ENCODE measurements at regions not wholly inside any gene's neighbourhood (a gene's known extent, or its start where the extent isn't known, plus 50 kb on each side); places are given as distances from the start of the nearest gene placed in this dataset.
"Not testable (repeated sequence)": the region's sequence is repeated elsewhere in the genome, so short reads cannot be mapped to it uniquely, and the experiment has no call there.

- not testable (repeated sequence) for H3K4me1 ChIP-seq (ENCODE audit: control insufficient read depth, insufficient read depth, low read length); H3K36me3 ChIP-seq (ENCODE audit: insufficient read depth, low read length); H3K4me2 ChIP-seq (ENCODE audit: low read length); H3K27me3 ChIP-seq (ENCODE audit: control insufficient read depth, insufficient read depth, low read length); H3K4me3 ChIP-seq (ENCODE audit: low read length); H3K9ac ChIP-seq (ENCODE audit: low read depth, low read length); H3K9me3 ChIP-seq (replicated peaks; ENCODE audit: low read length)
Measured at GRCh38 chr5:82944267-82944666, 132.9 kb downstream of the TMEM167A start.

- no peak overlapping the region for H3K9ac ChIP-seq (ENCODE audit: low read depth, low read length)
- no peaks in the 10 kb centered on the region for H3K27me3 ChIP-seq (ENCODE audit: control insufficient read depth, insufficient read depth, low read length)
- no peaks in the 10 kb centered on the region for H3K9me3 ChIP-seq (replicated peaks; ENCODE audit: low read length)
- no peaks in the 10 kb centered on the region for H3K36me3 ChIP-seq (ENCODE audit: insufficient read depth, low read length)
- H3K4me1 ChIP-seq (ENCODE audit: control insufficient read depth, insufficient read depth, low read length), result no peaks in the 10 kb centered on the region
- no peak overlapping the region for H3K4me2 ChIP-seq (ENCODE audit: low read length)
- no peak overlapping the region for H3K4me3 ChIP-seq (ENCODE audit: low read length)
Measured at GRCh38 chr5:82942083-82942881, 134.9 kb downstream of the TMEM167A start.

DNA sequence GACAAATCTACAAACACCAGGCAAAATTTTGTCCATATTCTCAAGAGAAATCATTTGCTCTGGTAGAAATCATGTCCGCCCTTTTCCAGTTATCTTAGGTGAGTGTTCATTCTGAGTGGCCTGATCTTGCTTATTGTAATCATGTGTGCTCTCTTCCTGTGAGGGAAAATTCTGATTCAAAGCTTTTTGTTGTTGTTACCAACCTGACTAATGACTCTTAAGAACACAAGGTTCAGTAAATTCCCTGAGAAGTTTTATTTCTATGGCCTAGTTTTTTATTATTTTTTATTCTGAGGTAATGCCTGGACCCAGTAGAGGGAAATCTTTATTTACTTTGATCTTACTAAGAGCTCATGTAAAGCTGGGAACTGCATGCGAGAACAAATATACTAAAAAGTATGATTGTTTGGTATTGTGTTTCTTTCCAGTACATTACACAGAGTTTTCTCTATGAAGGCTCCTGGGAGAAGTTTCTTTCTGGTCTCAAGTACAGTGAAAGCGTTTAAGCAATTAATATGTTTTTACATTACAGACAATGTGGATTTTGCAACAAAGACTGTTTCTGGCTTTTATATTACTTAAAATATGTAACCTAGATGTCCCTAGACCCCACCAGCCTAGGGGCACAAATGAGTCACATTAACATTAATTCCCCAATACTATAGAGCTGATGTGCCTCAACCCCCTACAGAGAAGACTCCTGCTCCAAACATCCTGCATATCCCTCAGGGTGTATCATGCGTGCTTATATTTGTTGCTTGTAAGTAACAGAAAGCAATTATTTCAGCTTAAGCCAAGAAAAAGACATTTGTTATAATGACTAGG lies 138.1 kb downstream of the TMEM167A start:
- H3K36me3 ChIP-seq (ENCODE audit: insufficient read depth, low read length), result no peaks in the 10 kb centered on the region
- no peak overlapping the region for H3K9ac ChIP-seq (ENCODE audit: low read depth, low read length)
- H3K4me2 ChIP-seq (ENCODE audit: low read length), result no peak overlapping the region
- no peaks in the 10 kb centered on the region for H3K9me3 ChIP-seq (replicated peaks; ENCODE audit: low read length)
- no peaks in the 10 kb centered on the region for H3K27me3 ChIP-seq (ENCODE audit: control insufficient read depth, insufficient read depth, low read length)
- no peak overlapping the region for H3K4me3 ChIP-seq (ENCODE audit: low read length)
- H3K4me1 ChIP-seq (ENCODE audit: control insufficient read depth, insufficient read depth, low read length), result no peaks in the 10 kb centered on the region

DNA sequence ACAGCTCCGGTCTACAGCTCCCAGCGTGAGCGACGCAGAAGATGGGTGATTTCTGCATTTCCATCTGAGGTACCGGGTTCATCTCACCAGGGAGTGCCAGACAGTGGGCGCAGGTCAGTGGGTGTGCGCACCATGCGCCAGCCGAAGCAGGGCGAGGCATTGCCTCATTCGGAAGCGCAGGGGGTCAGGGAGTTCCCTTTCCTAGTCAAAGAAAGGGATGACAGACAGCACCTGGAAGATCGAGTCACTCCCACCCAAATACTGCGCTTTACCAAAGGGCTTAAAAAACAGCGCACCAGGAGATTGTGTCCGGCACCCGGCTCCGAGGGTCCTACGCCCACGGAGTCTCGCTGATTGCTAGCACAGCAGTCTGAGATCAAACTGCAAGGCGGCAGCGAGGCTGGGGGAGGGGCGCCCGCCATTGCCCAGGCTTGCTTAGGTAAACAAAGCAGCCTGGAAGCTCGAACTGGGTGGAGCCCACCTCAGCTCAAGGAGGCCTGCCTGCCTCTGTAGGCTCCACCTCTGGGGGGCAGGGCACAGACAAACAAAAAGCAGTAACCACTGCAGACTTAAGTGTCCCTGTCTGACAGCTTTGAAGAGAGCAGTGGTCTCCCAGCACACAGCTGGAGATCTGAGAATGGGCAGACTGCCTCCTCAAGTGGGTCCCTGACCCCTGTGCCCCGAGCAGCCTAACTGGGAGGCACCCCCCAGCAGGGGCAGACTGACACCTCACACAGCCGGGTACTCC lies 144.5 kb downstream of the TMEM167A start:
- H3K36me3 ChIP-seq (ENCODE audit: insufficient read depth, low read length); H3K4me2 ChIP-seq (ENCODE audit: low read length); H3K27me3 ChIP-seq (ENCODE audit: control insufficient read depth, insufficient read depth, low read length); H3K4me3 ChIP-seq (ENCODE audit: low read length); H3K9ac ChIP-seq (ENCODE audit: low read depth, low read length); H3K4me1 ChIP-seq (ENCODE audit: control insufficient read depth, insufficient read depth, low read length); H3K9me3 ChIP-seq (replicated peaks; ENCODE audit: low read length): not testable (repeated sequence)

DNA sequence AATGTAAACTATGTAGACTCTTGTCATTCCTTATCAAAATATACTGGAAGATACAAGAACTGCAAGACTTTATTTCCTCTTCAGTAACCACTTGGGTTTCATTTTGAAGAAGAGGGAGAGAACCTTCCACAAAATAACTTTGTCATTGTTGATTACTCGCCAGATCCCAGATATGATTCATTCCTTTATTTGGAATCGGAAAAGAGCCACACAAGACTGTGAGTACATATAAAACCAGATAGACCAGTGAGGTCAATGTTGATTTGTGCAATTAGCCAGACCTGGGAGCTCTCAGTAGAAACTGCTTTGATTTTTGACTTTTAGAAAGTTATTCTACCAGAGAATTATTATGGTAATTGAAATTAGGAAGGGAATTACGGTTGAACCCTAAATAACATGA lies 146.1 kb downstream of the TMEM167A start:
- Histone ChIP-seq H3K4me1 (ENCODE audit: control insufficient read depth, insufficient read depth, low read length) (no peaks in the 10 kb centered on the region), H3K9me3 (replicated peaks; ENCODE audit: low read length) (no peaks in the 10 kb centered on the region), H3K27me3 (ENCODE audit: control insufficient read depth, insufficient read depth, low read length) (no peaks in the 10 kb centered on the region), H3K36me3 (ENCODE audit: insufficient read depth, low read length) (no peaks in the 10 kb centered on the region), H3K9ac (ENCODE audit: low read depth, low read length) (no peak overlapping the region), H3K4me2 (ENCODE audit: low read length) (no peak overlapping the region), H3K4me3 (ENCODE audit: low read length) (no peak overlapping the region)

- H3K9ac ChIP-seq (ENCODE audit: low read depth, low read length), result no peak overlapping the region
- no peaks in the 10 kb centered on the region for H3K4me1 ChIP-seq (ENCODE audit: control insufficient read depth, insufficient read depth, low read length)
- H3K4me3 ChIP-seq (ENCODE audit: low read length), result no peak overlapping the region
- H3K9me3 ChIP-seq (replicated peaks; ENCODE audit: low read length), result no peaks in the 10 kb centered on the region
- H3K4me2 ChIP-seq (ENCODE audit: low read length), result no peak overlapping the region
- no peaks in the 10 kb centered on the region for H3K36me3 ChIP-seq (ENCODE audit: insufficient read depth, low read length)
- no peaks in the 10 kb centered on the region for H3K27me3 ChIP-seq (ENCODE audit: control insufficient read depth, insufficient read depth, low read length)
Measured at GRCh38 chr5:82925061-82925411, 152.2 kb downstream of the TMEM167A start.

GRCh38 chr5:82924226-82925060 lies 152.8 kb downstream of the TMEM167A start:
- H3K4me2 ChIP-seq (ENCODE audit: low read length), result no peak overlapping the region
- no peaks in the 10 kb centered on the region for H3K27me3 ChIP-seq (ENCODE audit: control insufficient read depth, insufficient read depth, low read length)
- H3K4me3 ChIP-seq (ENCODE audit: low read length), result no peak overlapping the region
- no peaks in the 10 kb centered on the region for H3K9me3 ChIP-seq (replicated peaks; ENCODE audit: low read length)
- H3K4me1 ChIP-seq (ENCODE audit: control insufficient read depth, insufficient read depth, low read length), result no peaks in the 10 kb centered on the region
- no peak overlapping the region for H3K9ac ChIP-seq (ENCODE audit: low read depth, low read length)
- no peaks in the 10 kb centered on the region for H3K36me3 ChIP-seq (ENCODE audit: insufficient read depth, low read length)

DNA sequence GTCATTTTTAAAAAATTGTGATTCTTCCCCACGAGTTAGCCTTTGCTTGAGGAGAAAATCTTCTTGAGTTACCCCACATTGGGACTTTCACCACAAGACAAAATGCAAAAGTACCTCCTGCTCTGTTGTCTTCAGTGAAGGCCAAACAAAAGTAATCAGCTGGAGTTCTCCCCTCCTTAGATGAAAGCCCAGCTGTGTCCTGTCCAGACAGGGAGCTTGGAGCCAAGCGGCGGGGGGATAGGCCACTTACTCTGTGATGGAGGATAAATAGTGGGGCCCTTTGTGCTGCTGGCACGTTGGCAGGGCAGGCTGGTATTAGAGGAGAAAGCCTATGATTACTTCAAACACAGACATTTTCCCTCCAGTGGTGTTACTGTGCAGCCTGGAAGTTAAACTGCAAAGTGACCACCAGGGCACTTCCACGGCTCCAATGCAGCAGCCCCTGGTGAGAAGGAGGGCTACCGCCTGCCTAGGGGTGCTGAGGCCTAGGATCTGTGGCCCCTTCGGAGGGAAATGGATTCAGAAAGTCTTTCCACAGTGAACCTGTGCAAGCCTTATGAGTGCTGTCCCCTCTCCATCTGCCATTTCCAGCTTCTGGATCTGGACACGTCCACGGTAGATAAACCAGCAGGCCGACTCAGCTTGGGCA lies 155.0 kb downstream of the TMEM167A start:
- H3K4me1 ChIP-seq (ENCODE audit: control insufficient read depth, insufficient read depth, low read length), result no peaks in the 10 kb centered on the region
- no peak overlapping the region for H3K4me2 ChIP-seq (ENCODE audit: low read length)
- H3K9ac ChIP-seq (ENCODE audit: low read depth, low read length), result no peak overlapping the region
- no peaks in the 10 kb centered on the region for H3K9me3 ChIP-seq (replicated peaks; ENCODE audit: low read length)
- no peak overlapping the region for H3K4me3 ChIP-seq (ENCODE audit: low read length)
- H3K27me3 ChIP-seq (ENCODE audit: control insufficient read depth, insufficient read depth, low read length), result no peaks in the 10 kb centered on the region
- no peaks in the 10 kb centered on the region for H3K36me3 ChIP-seq (ENCODE audit: insufficient read depth, low read length)

DNA sequence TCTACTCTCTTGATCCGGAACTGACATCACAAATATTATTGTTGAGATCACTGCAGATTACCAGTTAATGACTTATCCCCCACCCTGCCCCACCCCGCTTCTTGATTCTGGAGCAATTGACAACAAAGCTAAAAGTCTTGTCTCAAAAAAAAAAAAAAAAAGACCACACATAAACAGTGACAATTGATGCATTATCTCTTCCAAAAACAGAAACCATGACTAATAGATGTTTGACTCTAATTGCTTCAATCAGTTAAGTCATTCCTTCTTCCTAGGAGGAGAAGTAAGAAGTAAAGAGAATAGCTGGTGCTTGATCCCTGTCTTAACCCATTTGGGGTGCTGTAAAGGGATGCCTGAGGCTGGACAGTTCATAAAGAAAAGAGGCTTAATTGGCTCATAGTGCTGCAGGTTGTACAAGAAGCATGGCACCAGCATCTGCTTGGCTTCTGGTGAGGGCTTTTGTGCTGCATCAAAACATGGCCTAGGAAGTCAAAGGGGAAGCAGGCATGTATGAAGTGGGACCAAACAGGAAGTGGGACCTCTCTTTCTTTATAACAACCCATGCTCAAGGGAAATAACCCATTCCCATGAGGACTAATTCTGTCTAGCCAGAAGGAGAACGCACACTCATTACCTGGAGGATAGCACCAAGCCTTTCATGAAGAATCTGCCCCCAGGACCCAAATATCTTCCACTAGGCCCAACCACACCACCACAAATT lies 158.7 kb downstream of the TMEM167A start:
- no peak overlapping the region for H3K4me3 ChIP-seq (ENCODE audit: low read length)
- H3K27me3 ChIP-seq (ENCODE audit: control insufficient read depth, insufficient read depth, low read length), result no peaks in the 10 kb centered on the region
- H3K9ac ChIP-seq (ENCODE audit: low read depth, low read length), result no peak overlapping the region
- no peaks in the 10 kb centered on the region for H3K9me3 ChIP-seq (replicated peaks; ENCODE audit: low read length)
- H3K4me2 ChIP-seq (ENCODE audit: low read length), result no peak overlapping the region
- no peaks in the 10 kb centered on the region for H3K36me3 ChIP-seq (ENCODE audit: insufficient read depth, low read length)
- H3K4me1 ChIP-seq (ENCODE audit: control insufficient read depth, insufficient read depth, low read length), result no peaks in the 10 kb centered on the region

GRCh38 chr5:82917584-82917983 lies 159.6 kb downstream of the TMEM167A start:
- Histone ChIP-seq H3K4me2 (ENCODE audit: low read length) (no peak overlapping the region), H3K27me3 (ENCODE audit: control insufficient read depth, insufficient read depth, low read length) (no peaks in the 10 kb centered on the region), H3K36me3 (ENCODE audit: insufficient read depth, low read length) (no peaks in the 10 kb centered on the region), H3K9me3 (replicated peaks; ENCODE audit: low read length) (no peaks in the 10 kb centered on the region), H3K9ac (ENCODE audit: low read depth, low read length) (no peak overlapping the region), H3K4me1 (ENCODE audit: control insufficient read depth, insufficient read depth, low read length) (no peaks in the 10 kb centered on the region), H3K4me3 (ENCODE audit: low read length) (no peak overlapping the region)

All from skeletal muscle satellite cell (primary cell).